Suprapubic skin (tissue), 4 donors: ENCODE measurements at regions not wholly inside any gene's neighbourhood (a gene's known extent, or its start where the extent isn't known, plus 50 kb on each side); places are given as distances from the start of the nearest gene placed in this dataset.

Source experiments
- DNase-seq, 2 donors: peaks; one replicate each; pipeline ENCODE4 v3.0.0-alpha.2; 2019; ENCODE audit warnings: low spot score in 2 of 2
- H3K27ac ChIP-seq: fragments of 200-600 bp; sonication (generic); one replicate; pipeline ENCODE4 v1.5.1; 2019
- H3K27me3 ChIP-seq: fragments of 200-600 bp; sonication (generic); one replicate; pipeline ENCODE4 v1.5.1; 2019
- H3K36me3 ChIP-seq: fragments of 200-600 bp; sonication (generic); one replicate; pipeline ENCODE4 v1.5.1; 2019
- H3K4me1 ChIP-seq: fragments of 200-600 bp; sonication (generic); one replicate; pipeline ENCODE4 v1.5.1; 2019
- H3K4me3 ChIP-seq: fragments of 200-600 bp; sonication (generic); one replicate; pipeline ENCODE4 v1.5.1; 2019; ENCODE audit warnings: mild to moderate bottlenecking
- H3K9me3 ChIP-seq: fragments of 200-600 bp; sonication (generic); one replicate; pipeline ENCODE4 v1.5.1; 2019
- EP300 ChIP-seq: sonication (generic); formaldehyde crosslinking; IDR thresholded peaks from one replicate; pipeline ENCODE4 v1.6.1; 2017; ENCODE audit warnings: antibody characterized with exemption
- POLR2A ChIP-seq, 2 donors: fragments of 450-650 bp; IDR thresholded peaks; one replicate each; pipeline ENCODE4 v1.6.1; 2017; ENCODE audit warnings: antibody characterized with exemption in 2 of 2, mild to moderate bottlenecking in 2 of 2, moderate library complexity in 2 of 2
- POLR2AphosphoS5 ChIP-seq, 3 donors: sonication (generic); formaldehyde crosslinking; IDR thresholded peaks; one replicate each; pipeline ENCODE4 v1.6.1; 2017; ENCODE audit warnings: antibody characterized with exemption in 3 of 3
- WGBS: methylation state at CpG from one replicate; pipeline ENCODE4 v1.1.5; 2018; 5-methylcytosine and 5-hydroxymethylcytosine counted together
- TF ChIP-seq, protein P1 (sequence below), 2 donors: fragments of 200-600 bp in 1 of 2; fragments of 450-650 bp in 1 of 2; sonication (generic) in 1 of 2; IDR thresholded peaks; one replicate each; pipeline ENCODE4 v1.5.1; 2016 to 2019; ENCODE audit warnings: antibody characterized with exemption in 2 of 2, mild to moderate bottlenecking in 1 of 2, moderate library complexity in 1 of 2

DNA sequence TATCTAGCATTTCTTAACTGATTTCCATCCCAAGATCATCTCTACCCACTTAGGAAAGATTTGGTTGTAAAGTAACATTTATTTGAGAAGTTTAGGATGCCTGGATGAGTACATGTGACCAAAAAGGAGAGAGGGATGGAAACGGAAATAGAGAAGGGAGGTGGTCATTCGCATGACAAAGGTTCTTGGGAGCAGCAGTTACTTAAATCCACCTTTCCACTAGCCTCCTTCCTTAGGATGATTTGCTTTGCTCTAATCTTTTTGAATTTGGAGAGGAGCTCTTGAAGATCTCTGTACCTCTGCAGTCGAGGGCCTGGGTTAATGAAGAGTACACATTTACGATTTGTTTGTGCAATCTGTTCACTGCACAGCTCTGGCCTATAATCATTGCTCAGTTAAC, 623.5 kb downstream of the EPHA4 start:
- H3K4me1 ChIP-seq = no peaks in the 10 kb centered on the region
- DNase-seq = no peak
- no peak overlapping the region for H3K27ac ChIP-seq
- 96% methylated on average over 4 of the region's 4 CpGs for WGBS
- TF ChIP-seq POLR2A (IDR thresholded peaks at IDR 0.05) = no peak
- TF ChIP-seq, protein P1, sequence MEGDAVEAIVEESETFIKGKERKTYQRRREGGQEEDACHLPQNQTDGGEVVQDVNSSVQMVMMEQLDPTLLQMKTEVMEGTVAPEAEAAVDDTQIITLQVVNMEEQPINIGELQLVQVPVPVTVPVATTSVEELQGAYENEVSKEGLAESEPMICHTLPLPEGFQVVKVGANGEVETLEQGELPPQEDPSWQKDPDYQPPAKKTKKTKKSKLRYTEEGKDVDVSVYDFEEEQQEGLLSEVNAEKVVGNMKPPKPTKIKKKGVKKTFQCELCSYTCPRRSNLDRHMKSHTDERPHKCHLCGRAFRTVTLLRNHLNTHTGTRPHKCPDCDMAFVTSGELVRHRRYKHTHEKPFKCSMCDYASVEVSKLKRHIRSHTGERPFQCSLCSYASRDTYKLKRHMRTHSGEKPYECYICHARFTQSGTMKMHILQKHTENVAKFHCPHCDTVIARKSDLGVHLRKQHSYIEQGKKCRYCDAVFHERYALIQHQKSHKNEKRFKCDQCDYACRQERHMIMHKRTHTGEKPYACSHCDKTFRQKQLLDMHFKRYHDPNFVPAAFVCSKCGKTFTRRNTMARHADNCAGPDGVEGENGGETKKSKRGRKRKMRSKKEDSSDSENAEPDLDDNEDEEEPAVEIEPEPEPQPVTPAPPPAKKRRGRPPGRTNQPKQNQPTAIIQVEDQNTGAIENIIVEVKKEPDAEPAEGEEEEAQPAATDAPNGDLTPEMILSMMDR (IDR thresholded peaks at IDR 0.05) = no peak
- no peak for TF ChIP-seq POLR2AphosphoS5 (IDR thresholded peaks at IDR 0.05)
- no peak for TF ChIP-seq EP300
- no peak overlapping the region for H3K4me3 ChIP-seq
- no peaks in the 10 kb centered on the region for H3K36me3 ChIP-seq
- H3K27me3 ChIP-seq = no peaks in the 10 kb centered on the region
- H3K9me3 ChIP-seq = no peaks in the 10 kb centered on the region

DNA sequence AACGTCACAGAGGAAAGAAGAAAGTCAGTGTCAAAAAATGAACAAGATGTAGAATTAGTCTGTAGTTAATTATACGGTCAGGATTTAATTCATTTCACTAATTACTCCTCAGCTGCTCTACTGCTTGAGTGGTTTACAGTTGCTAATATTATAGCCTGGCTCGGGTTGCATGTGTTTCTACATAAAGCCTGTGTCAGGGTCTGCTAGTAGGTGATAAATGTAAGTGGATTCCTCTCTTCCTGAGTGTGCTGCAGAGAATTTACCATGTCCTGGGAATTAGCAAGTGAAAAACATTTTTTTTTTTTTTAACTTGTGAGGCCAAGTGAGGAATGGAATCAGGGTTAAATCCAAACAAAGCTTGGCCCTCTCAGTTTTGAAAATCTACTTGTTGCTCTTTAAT, 622.6 kb downstream of the EPHA4 start:
- TF ChIP-seq POLR2A (IDR thresholded peaks at IDR 0.05) (no peak), EP300 (no peak), POLR2AphosphoS5 (IDR thresholded peaks at IDR 0.05) (no peak)
- TF ChIP-seq, protein P1 (IDR thresholded peaks at IDR 0.05) = no peak
- Histone ChIP-seq H3K9me3 (no peaks in the 10 kb centered on the region), H3K36me3 (no peaks in the 10 kb centered on the region), H3K4me3 (no peak overlapping the region), H3K4me1 (no peaks in the 10 kb centered on the region), H3K27ac (no peak overlapping the region), H3K27me3 (no peaks in the 10 kb centered on the region)
- no peak for DNase-seq
- WGBS = 67% methylated on average over 3 of the region's 3 CpGs

DNA sequence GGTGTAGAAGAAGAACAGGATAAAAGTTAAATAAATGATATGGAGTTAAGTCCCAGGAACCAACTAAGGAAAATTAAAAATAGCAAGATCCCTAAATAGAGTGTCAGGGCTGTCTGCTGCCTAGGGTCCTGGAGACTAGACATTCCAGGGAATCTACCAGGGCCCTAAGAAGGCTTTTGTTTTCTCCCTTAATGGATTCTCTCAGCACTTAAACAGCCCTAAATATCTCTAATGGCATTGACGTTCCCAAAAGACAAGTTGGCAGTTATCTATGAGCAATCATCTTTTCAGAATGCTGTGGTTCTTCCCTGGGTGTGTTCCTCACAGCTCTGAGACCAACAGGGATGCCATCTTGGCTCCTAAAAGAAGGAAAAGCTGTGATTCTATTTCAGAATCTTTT, 616.3 kb downstream of the EPHA4 start:
- Histone ChIP-seq H3K36me3 (no peaks in the 10 kb centered on the region), H3K27ac (no peak overlapping the region), H3K27me3 (no peaks in the 10 kb centered on the region), H3K9me3 (no peaks in the 10 kb centered on the region), H3K4me3 (no peak overlapping the region), H3K4me1 (peaks cover 7% of the 10 kb centered on the region)
- 30% methylated on average over 1 of the region's 1 CpG for WGBS
- no peak for DNase-seq
- no peak for TF ChIP-seq POLR2AphosphoS5 (IDR thresholded peaks at IDR 0.05)
- TF ChIP-seq EP300 = no peak
- TF ChIP-seq, protein P1 (IDR thresholded peaks at IDR 0.05) = no peak
- no peak for TF ChIP-seq POLR2A (IDR thresholded peaks at IDR 0.05)

DNA sequence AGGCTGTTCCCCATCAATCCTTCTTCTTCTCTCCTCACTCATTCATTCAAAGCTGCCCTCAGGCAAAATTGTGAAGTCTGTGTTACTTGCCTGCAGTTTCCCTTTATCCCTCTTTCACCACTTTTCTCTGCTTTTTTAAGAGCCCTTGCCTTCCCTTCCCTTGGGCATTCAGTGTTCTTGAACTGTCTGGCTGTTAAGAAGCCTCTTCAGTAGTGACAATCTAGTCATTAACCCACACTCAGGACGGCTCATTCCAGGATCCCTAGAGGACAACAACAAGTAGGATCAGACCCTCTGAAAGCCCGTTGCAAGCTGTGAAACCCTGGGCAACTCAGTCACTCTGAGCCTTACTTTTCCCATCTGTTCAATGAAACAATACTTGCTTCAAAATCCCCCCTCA, 615.7 kb downstream of the EPHA4 start:
- Histone ChIP-seq H3K4me3 (no peak overlapping the region), H3K4me1 (peaks cover 7% of the 10 kb centered on the region), H3K9me3 (no peaks in the 10 kb centered on the region), H3K27me3 (no peaks in the 10 kb centered on the region), H3K36me3 (no peaks in the 10 kb centered on the region), H3K27ac (no peak overlapping the region)
- TF ChIP-seq POLR2AphosphoS5 (IDR thresholded peaks at IDR 0.05) = no peak
- TF ChIP-seq, protein P1 (IDR thresholded peaks at IDR 0.05) = no peak
- TF ChIP-seq POLR2A (IDR thresholded peaks at IDR 0.05) = no peak
- no peak for TF ChIP-seq EP300
- WGBS = 71% methylated on average over 2 of the region's 2 CpGs
- no peak for DNase-seq

DNA sequence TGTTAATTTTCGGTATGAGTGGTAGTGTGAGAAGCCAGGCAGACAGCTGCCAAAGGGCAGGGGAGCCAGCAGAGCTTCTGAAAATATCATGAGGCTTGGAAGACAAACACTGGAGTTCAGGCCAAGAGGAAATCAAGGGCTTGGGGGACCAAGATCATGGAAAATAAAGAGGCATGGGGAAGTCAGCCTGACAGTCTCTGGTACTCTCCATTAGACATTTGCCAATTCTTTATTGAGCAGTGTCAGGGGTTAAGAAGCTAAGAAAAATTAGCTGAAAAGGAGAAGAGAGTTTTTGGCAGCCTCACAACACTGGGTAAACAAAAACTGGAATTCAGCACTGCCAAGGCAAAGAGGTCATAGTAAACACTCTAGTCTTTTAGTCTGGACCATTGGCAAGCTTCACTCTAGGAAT, 612.7 kb downstream of the EPHA4 start:
- Histone ChIP-seq H3K4me1 (peaks cover 7% of the 10 kb centered on the region), H3K27ac (no peak overlapping the region), H3K27me3 (no peaks in the 10 kb centered on the region), H3K9me3 (no peaks in the 10 kb centered on the region), H3K4me3 (no peak overlapping the region), H3K36me3 (no peaks in the 10 kb centered on the region)
- no peak for DNase-seq
- WGBS = 28% methylated on average over 1 of the region's 1 CpG
- TF ChIP-seq POLR2AphosphoS5 (IDR thresholded peaks at IDR 0.05) (no peak), POLR2A (IDR thresholded peaks at IDR 0.05) (no peak), EP300 (no peak)
- TF ChIP-seq, protein P1 (IDR thresholded peaks at IDR 0.05) = no peak
